Spleen (tissue), 7 donors: ENCODE measurements at regions not wholly inside any gene's neighbourhood (a gene's known extent, or its start where the extent isn't known, plus 50 kb on each side); places are given as distances from the start of the nearest gene placed in this dataset.

Experiments
- POLR2A ChIP-seq, 3 donors: fragments of 450-650 bp; IDR thresholded peaks; one replicate each; pipeline ENCODE4 v1.5.1; 2017; ENCODE audit warnings: antibody characterized with exemption in 3 of 3, mild to moderate bottlenecking in 1 of 3
- POLR2AphosphoS5 ChIP-seq, 3 donors: sonication (generic); formaldehyde crosslinking; IDR thresholded peaks; one replicate each; pipeline ENCODE4 v1.5.1; 2017; ENCODE audit warnings: antibody characterized with exemption in 3 of 3
- TF ChIP-seq, protein P1 (sequence below), 11 experiments: fragments of 200-600 bp in 7 of 11; fragments of 450-650 bp in 4 of 11; sonication (generic) in 4 of 11; IDR thresholded peaks in 8 of 11; conservative IDR thresholded peaks in 3 of 11; 1 replicate in 7 of 11; 2 replicates in 4 of 11; pipeline versions ENCODE4 v1.4.0 to v1.8.0; 2016 to 2021; ENCODE audit warnings: antibody characterized with exemption in 11 of 11, inconsistent platforms in 4 of 11, mild to moderate bottlenecking in 1 of 11
- donor health status: DM: no; HTN: no; CAD: no; lungs with moderate emphysema.
- donor health status: DM: no; HTN: no; CAD: no.
- donor health status: DM: no; HTN: no; CAD: no.

DNA sequence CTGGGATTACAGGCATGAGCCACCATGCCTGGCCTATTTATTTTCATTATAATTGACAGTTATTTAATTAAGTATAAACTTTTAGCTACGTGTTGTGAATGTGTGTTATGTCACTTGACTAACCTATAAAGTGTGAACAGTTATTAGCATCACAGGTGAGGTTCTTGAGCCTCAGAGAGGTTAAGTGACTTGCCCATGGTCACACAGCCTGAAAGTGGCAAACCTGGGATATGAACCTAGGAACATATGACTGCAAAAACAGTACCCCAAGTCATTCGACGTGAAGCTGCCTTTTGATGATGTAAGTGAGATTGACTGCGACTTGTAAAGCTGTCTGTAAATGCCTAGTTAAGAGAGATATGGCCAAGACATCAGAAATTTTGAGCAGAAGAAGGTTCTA, 77.9 kb upstream of the SALL4 start:
- no peak for TF ChIP-seq POLR2A (IDR thresholded peaks at IDR 0.05)
- TF ChIP-seq, protein P1, sequence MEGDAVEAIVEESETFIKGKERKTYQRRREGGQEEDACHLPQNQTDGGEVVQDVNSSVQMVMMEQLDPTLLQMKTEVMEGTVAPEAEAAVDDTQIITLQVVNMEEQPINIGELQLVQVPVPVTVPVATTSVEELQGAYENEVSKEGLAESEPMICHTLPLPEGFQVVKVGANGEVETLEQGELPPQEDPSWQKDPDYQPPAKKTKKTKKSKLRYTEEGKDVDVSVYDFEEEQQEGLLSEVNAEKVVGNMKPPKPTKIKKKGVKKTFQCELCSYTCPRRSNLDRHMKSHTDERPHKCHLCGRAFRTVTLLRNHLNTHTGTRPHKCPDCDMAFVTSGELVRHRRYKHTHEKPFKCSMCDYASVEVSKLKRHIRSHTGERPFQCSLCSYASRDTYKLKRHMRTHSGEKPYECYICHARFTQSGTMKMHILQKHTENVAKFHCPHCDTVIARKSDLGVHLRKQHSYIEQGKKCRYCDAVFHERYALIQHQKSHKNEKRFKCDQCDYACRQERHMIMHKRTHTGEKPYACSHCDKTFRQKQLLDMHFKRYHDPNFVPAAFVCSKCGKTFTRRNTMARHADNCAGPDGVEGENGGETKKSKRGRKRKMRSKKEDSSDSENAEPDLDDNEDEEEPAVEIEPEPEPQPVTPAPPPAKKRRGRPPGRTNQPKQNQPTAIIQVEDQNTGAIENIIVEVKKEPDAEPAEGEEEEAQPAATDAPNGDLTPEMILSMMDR (IDR thresholded peaks at IDR 0.05 in 8 of 11, conservative IDR thresholded peaks at IDR 0.05 in 3 of 11) = no peak
- no peak for TF ChIP-seq POLR2AphosphoS5 (IDR thresholded peaks at IDR 0.05)
